HepG2 (cell line): ENCODE measurements at regions not wholly inside any gene's neighbourhood (a gene's known extent, or its start where the extent isn't known, plus 50 kb on each side); places are given as distances from the start of the nearest gene placed in this dataset.

Source experiments
- ATAC-seq: fragments of 200-7000 bp; cut with Tn5 transposase; 3 replicates; pipeline ENCODE4 v1.9.1; 2020; ENCODE audit warnings: mild to moderate bottlenecking, moderate library complexity
- BruUV-seq: library from RNA; stranded (reverse); fragments of 400-500 nt; replicated peaks from 2 replicates; lab custom pipeline; 2021; lab: Mats Ljungman, UMichigan
- CTCF ChIA-PET: fragments of 300-600 bp; formaldehyde crosslinking; extraction: SDS; loops from one replicate; lab custom pipeline; 2021; ENCODE audit warnings: low total read pairs, inconsistent platforms, low intra/inter-chr PET ratio; lab: Yijun Ruan, JAX
- POLR2A ChIA-PET: fragments of 350-600 bp; sonication (Branson Sonifier 250); formaldehyde crosslinking; loops from one replicate; lab custom pipeline; 2020; ENCODE audit warnings: antibody characterized with exemption, inconsistent platforms; lab: Yijun Ruan, JAX
- DNase-seq: peaks from one replicate; pipeline ENCODE4 v3.0.0-alpha.2; 2015; ENCODE audit warnings: low spot score
- FAIRE-seq: peaks from 3 replicates; lab custom pipeline; 2011; peaks lifted over from hg19 to GRCh38; lab: Jason Lieb, UNC
- H2AFZ ChIP-seq: one replicate; pipeline ENCODE4 v1.6.1; 2011; ENCODE audit warnings: low read length, inconsistent platforms
- H3K27ac ChIP-seq: fragments of 300-600 bp; 3 replicates; pipeline ENCODE4 v1.8.0; 2011; ENCODE audit warnings: mixed run types, mild to moderate bottlenecking, mixed read lengths, low read length, inconsistent platforms; ENCODE audit not compliant: insufficient read depth; ENCODE audit errors: extremely low read length
- H3K27me3 ChIP-seq, 2 experiments: fragments of 200-600 bp in 1 of 2; 2 replicates in 1 of 2; 3 replicates in 1 of 2; pipeline versions ENCODE4 v1.6.0 to v1.8.0; 2011; ENCODE audit warnings: low read length in 2 of 2, mild to moderate bottlenecking in 2 of 2, moderate library complexity in 2 of 2, inconsistent platforms in 1 of 2; ENCODE audit not compliant: insufficient read depth in 2 of 2, control insufficient read depth in 1 of 2
- H3K36me3 ChIP-seq, 2 experiments: fragments of 200-600 bp in 1 of 2; replicated peaks in 1 of 2; 2 replicates in 1 of 2; 3 replicates in 1 of 2; pipeline versions ENCODE4 v1.5.1 to v1.8.0; 2011; ENCODE audit warnings: low read length in 2 of 2, inconsistent platforms in 1 of 2; ENCODE audit not compliant: insufficient read depth in 2 of 2, control insufficient read depth in 1 of 2
- H3K4me1 ChIP-seq: 2 replicates; pipeline ENCODE4 v1.5.1; 2012; ENCODE audit warnings: low read length, inconsistent platforms; ENCODE audit not compliant: insufficient read depth
- H3K4me2 ChIP-seq: 2 replicates; pipeline ENCODE4 v1.6.0; 2011; ENCODE audit warnings: low read depth, low read length, inconsistent platforms
- H3K4me3 ChIP-seq, 3 experiments: fragments of 200-600 bp in 1 of 3; sonication (generic), shearing (Covaris generic) in 1 of 3; replicated peaks in 1 of 3; 2 replicates each; pipeline ENCODE4 v1.5.1; 2011 to 2016; ENCODE audit warnings: low read length in 3 of 3, inconsistent platforms in 2 of 3, low read depth in 2 of 3, mild to moderate bottlenecking in 2 of 3, control low read depth in 1 of 3, mixed read lengths in 1 of 3; ENCODE audit not compliant: insufficient read depth in 1 of 3
- H3K79me2 ChIP-seq: one replicate; pipeline ENCODE4 v1.6.1; 2011; ENCODE audit warnings: low read length, inconsistent platforms; ENCODE audit not compliant: insufficient read depth
- H3K9ac ChIP-seq: 2 replicates; pipeline ENCODE4 v1.6.0; 2011; ENCODE audit warnings: mild to moderate bottlenecking, low read depth, low read length, inconsistent platforms; ENCODE audit not compliant: insufficient read depth
- H3K9me3 ChIP-seq: 2 replicates; pipeline ENCODE4 v1.5.1; 2012; ENCODE audit warnings: mild to moderate bottlenecking, low read length
- H4K20me1 ChIP-seq: 2 replicates; pipeline ENCODE4 v1.6.0; 2011; ENCODE audit warnings: inconsistent platforms, mild to moderate bottlenecking, low read length, moderate library complexity; ENCODE audit not compliant: insufficient read depth
- HINFP ChIP-seq: sonication (generic); formaldehyde crosslinking; IDR thresholded peaks from 2 replicates; pipeline ENCODE4 v1.4.0; 2020; ENCODE audit warnings: low read depth, mild to moderate bottlenecking, missing genetic modification reagents
- KDM6A ChIP-seq: IDR thresholded peaks from 2 replicates; pipeline ENCODE4 v1.6.1; 2016; ENCODE audit warnings: low read depth
- MAX ChIP-seq: IDR thresholded peaks from 2 replicates; pipeline ENCODE4 v1.6.1; 2012; ENCODE audit warnings: inconsistent platforms
- MNT ChIP-seq: fragments of 450-650 bp; IDR thresholded peaks from 2 replicates; pipeline ENCODE4 v1.6.1; 2016
- NCOA5 ChIP-seq: sonication (generic); formaldehyde crosslinking; IDR thresholded peaks from 2 replicates; pipeline ENCODE4 v1.4.0; 2020; ENCODE audit warnings: missing genetic modification reagents
- PCBP1 ChIP-seq: fragments of 200-400 bp; formaldehyde crosslinking; IDR thresholded peaks from 2 replicates; pipeline ENCODE4 v1.6.1; 2017; ENCODE audit warnings: mild to moderate bottlenecking, low read depth, low read length, borderline replicate concordance
- TCF7L2 ChIP-seq: IDR thresholded peaks from 2 replicates; pipeline ENCODE4 v1.6.1; 2011; ENCODE audit warnings: mild to moderate bottlenecking, low read depth, low read length, moderate library complexity
- TEAD3 ChIP-seq: optimal IDR thresholded peaks from 2 replicates; pipeline ENCODE3; 2016; ENCODE audit warnings: borderline replicate concordance
- XBP1 ChIP-seq: sonication (generic); formaldehyde crosslinking; IDR thresholded peaks from 2 replicates; pipeline ENCODE4 v1.5.0; 2020; ENCODE audit warnings: missing genetic modification reagents
- ZFY ChIP-seq: sonication (generic); formaldehyde crosslinking; IDR thresholded peaks from 2 replicates; pipeline ENCODE4 v1.4.0; 2020; ENCODE audit warnings: missing genetic modification reagents
- ZMYM2 ChIP-seq: sonication (generic); formaldehyde crosslinking; IDR thresholded peaks from 2 replicates; pipeline ENCODE4 v1.8.0; 2022; ENCODE audit warnings: mild to moderate bottlenecking, missing genetic modification reagents
- ZNF550 ChIP-seq: sonication (generic); formaldehyde crosslinking; IDR thresholded peaks from 2 replicates; pipeline ENCODE4 v1.4.0; 2020; ENCODE audit warnings: mild to moderate bottlenecking, missing genetic modification reagents, borderline replicate concordance
- ZNF740 ChIP-seq: sonication (generic); formaldehyde crosslinking; IDR thresholded peaks from 2 replicates; pipeline ENCODE4 v1.4.0; 2020; ENCODE audit warnings: missing genetic modification reagents
- ZNF780A ChIP-seq: sonication (generic); formaldehyde crosslinking; IDR thresholded peaks from 2 replicates; pipeline ENCODE4 v1.8.0; 2022; ENCODE audit warnings: mild to moderate bottlenecking, missing genetic modification reagents, moderate library complexity
- WGBS: methylation state at CpG from one replicate; pipeline ENCODE4 v1.1.6; 2017; ENCODE audit warnings: low lambda C conversion rate; 5-methylcytosine and 5-hydroxymethylcytosine counted together
- in situ Hi-C: cut with HindIII; loops from 2 replicates; pipeline ENCODE4 v1.10.0; 2017; ENCODE audit warnings: low pct_unique_long_range_greater_than_20kb; ENCODE audit not compliant: extremely low pct_ligation_motif_present
- intact Hi-C: fragments of 100-400 bp; cut with micrococcal nuclease; formaldehyde crosslinking; loops from one replicate; pipeline ENCODE4 v1.10.0; 2022; ENCODE audit not compliant: unreplicated experiment

- CTCF ChIA-PET: no interaction called here
- WGBS: 39% methylated on average over 5 of the region's 7 CpGs
- no peak for TF ChIP-seq TCF7L2
- TF ChIP-seq ZNF550 (CRISPR knock-in tag): no peak
- no peak for TF ChIP-seq MNT
- TF ChIP-seq MAX: no peak
- no peak for TF ChIP-seq HINFP (CRISPR knock-in tag)
- no peak for TF ChIP-seq NCOA5 (CRISPR knock-in tag)
- TF ChIP-seq ZFY (CRISPR knock-in tag): no peak
- TF ChIP-seq ZNF780A (CRISPR knock-in tag): no peak
- no peak for TF ChIP-seq ZMYM2 (CRISPR knock-in tag)
- no peak for TF ChIP-seq PCBP1
- TF ChIP-seq KDM6A: no peak
- no peak for TF ChIP-seq TEAD3 (CRISPR knock-in tag)
- TF ChIP-seq ZNF740 (CRISPR knock-in tag): no peak
- no peak for TF ChIP-seq XBP1 (CRISPR knock-in tag)
- TF ChIP-seq, all 625 proteins: peak for 0
- POLR2A ChIA-PET: no interaction called here
- ATAC-seq: no peak
- Histone ChIP-seq H3K9me3 (no peaks in the 10 kb centered on the region), H3K4me1 (no peaks in the 10 kb centered on the region), H3K27me3 (peaks cover 0 to 2% of the 10 kb centered on the region in 2 experiments; a peak in 1 of 5 replicates), H3K36me3 (no peaks in the 10 kb centered on the region), H3K4me2 (no peak overlapping the region), H3K27ac (no peak overlapping the region), H3K4me3 (no peak overlapping the region), H3K79me2 (no peaks in the 10 kb centered on the region), H3K9ac (no peak overlapping the region), H4K20me1 (no peaks in the 10 kb centered on the region), H2AFZ (no peak overlapping the region)
- intact Hi-C loops: no loop called here
- DNase-seq: no peak
- in situ Hi-C loops: no loop called here
- BruUV-seq: no TSS peak
- no peak for FAIRE-seq
These were observed 107.9 kb upstream of the FRMD4A start for GRCh38 chr10:14438576-14438975.
